GM19324 (cell line): ENCODE measurements at regions not wholly inside any gene's neighbourhood (a gene's known extent, or its start where the extent isn't known, plus 50 kb on each side); places are given as distances from the start of the nearest gene placed in this dataset.

Experiments
- ATAC-seq: cut with Tn5 transposase; IDR thresholded peaks from one replicate; pipeline ENCODE4 v1.9.1; 2021; ENCODE audit warnings: mild to moderate bottlenecking, moderate library complexity; ENCODE audit not compliant: unreplicated experiment, low FRiP score

DNA sequence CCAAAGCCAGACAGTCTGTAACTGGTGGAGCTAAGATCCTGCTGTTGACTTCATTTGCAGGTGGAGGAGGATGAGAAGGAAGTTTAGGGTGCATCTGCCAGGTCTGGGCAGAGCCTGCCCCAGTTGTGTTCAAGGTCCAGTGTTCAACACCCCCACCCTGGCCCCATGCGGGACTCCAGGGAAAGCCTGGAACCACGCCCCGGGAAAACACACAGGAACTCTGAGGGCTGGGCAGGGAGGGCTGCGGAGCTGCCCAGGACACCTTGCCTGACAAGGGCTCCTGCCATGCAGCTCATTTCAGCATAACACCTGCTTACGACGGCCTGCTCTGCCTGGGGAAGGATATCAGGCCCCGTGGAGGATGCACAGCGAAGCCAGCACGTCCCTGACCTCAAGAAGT is 286.3 kb downstream of the XXYLT1 start:
- no peak for ATAC-seq

DNA sequence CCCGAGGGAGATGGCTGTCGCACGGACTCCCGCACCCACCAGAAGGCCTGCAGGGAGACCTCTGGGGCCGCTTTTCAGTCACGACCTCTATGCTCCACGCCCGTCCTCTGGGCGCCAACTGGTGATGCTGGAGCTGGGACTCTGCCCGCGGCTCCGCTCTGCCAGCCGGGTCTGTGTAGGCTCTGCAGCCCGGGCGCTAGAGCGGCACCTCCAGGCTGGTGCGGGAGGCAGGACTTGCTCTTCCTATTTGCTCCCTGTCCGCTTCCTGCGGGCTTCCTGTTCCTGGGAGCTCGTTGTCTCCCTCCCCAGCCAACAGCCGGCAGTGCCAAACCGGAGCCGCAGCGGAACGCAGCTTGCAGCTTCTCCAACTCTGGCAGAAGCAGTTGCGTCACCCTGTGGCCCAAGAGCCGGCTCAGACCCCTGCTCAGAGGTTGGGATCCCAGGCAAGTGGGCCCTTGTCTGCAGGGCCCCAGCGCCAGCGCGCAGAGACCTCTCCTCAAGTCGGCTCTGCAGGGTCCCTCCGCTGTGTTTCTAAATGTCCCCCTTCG is 285.9 kb downstream of the XXYLT1 start:
- ATAC-seq, result no peak

- ATAC-seq, result no peak
Measured at GRCh38 chr3:194986208-194987043, 284.5 kb downstream of the XXYLT1 start.

DNA sequence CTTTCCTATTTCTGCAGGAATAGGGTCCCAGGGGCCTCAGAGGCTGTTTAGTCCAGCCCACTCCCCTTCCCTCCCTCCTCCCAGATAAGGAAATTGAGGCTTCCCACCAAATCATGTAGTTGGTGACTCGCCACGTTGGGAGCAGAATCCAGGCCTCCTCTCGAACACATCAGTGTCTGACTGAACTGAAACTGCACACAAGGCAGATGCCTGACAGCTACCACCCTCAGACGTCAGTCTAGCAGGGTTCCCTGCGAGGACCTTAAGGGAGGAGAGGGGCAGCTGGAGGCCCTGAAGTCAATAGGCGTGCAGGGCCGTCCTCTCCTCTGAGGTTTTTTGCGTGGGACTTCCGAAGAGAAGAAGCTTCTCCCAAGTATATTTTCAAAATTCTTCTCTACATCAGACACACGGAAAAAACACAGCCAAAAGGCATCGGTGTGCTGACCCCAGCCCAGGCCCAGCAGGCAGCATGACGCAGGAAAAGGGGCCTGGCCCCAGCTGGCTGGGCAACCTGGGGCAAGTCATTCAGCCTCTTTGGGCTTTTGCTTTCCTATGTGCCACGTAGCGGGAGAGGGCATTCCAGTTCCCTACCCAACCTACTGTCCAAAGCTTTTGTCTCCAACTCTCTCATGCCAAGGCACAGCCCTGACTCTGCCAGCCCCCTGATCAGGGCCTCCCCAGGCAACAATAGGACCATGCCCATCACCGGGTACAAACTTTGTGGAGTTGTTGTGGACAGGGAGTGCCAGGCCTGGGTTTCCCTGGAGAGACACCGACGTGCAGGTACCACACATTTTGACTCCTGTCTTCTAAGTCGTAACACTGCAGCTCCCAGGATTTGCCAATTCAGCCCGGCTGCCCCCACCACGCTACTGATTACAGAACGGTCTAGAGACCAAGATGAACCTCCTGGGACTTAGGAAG is 283.1 kb downstream of the XXYLT1 start:
- ATAC-seq, result no peak

DNA sequence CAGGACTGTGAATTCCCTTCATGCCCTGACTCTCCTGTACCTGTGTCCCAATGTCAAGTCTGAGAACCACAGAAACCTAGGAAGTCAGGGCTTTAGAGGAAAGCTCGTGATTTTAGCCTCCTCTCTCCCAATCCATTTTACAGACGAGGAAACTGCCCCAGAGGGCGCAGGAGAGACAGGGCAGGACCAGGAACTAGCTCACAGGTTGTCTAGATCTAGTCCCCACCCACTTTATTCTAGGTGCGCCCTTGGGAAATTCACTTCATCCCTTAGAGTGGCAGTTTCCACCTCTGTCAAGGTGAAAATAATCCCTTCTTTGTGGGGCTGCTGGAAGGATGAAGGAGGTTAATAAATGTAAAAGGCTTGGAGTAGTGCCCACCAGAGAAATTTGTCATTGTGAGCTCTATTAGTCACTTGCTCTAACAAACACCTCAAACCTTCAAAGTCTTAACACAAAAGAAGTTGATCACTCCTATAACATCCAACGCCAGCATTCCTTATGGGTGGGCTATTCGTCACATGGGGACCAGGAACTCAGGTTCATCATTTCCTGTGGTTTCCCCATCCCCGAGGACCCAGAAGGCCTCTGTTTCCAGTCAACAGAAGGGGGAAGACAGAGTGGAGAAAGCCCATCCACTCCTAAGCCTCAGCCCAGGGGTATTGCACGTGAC is 282.3 kb downstream of the XXYLT1 start:
- ATAC-seq, result no peak

DNA sequence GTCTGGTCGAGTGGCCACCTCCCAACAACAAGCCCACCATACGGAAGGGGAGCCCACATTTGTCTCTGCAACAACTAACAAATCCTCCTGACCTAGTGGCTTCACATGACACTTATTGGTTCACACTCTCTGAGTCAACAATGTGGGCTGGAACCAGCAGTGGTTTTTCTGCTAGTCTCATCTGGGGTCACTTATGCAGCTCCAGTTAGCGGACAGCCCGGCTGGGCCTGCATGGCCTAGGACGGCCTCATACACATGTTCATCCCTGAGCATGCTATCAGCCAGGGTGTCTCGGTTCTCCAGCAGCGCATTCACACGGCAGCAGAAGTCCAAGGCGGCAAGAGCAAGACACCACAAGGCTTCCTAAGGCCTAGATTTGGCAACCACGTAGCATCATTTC is 281.7 kb downstream of the XXYLT1 start:
- no peak for ATAC-seq

DNA sequence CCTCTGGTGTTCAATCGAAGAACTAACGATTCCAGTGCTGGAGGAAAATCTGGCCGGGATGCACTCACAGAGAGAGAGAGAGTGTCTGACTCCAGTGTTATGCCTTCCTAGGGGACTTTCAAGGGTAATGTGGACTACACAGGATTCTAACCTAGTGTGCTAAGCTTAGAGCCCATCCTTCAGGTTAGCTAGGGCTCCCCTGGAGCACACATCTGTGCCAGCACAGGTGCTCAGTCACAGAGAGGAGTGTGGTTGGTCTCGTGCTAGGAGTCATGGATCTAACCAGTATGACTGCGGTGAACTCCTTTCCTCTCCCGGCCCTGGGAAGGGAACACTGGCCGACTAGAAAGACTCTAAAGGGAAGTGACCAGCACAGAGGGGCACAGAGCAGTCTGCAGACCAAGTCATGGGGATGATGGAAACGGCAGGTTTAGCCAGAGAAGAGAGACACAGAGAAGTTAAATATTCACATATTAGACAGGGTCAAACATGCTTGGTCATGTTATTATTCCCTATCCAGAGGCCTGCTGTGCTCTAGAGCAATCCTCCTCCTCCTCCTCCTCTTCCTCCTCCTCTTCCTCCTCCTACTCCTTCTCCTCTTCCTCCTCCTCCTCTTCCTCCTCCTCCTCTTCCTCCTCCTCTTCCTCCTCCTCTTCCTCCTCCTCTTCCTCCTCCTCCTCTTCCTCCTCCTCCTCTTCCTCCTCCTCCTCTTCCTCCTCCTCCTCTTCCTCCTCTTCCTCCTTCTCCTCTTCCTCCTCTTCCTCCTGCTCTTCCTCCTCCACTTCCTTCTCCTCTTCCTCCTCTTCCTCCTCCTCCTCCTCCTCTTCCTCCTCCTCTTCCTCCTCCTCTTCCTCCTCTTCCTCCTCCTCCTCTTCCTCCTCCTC is 280.3 kb downstream of the XXYLT1 start:
- no peak for ATAC-seq

GRCh38 chr3:194991338-194991654 is 279.7 kb downstream of the XXYLT1 start:
- no peak for ATAC-seq

DNA sequence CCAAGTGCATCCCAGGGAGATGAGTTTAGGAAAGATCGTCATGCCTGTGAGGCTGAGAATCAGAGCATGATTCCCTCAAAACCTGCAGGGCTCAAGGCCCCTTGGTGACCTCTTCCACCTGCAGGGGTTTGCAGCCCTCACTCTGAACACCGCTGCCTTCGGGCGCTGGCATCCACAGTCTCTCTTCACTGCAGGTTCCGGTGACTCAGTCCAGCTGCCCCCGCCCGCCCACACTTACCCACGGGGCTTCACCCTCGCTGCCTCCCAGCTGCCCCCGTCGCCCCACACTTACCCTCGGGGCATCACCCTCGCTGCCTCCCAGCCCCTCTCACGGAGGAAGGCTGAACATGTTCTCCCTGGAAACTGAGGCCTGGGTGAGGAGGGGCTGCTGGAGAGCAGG is 277.1 kb downstream of the XXYLT1 start:
- ATAC-seq, result no peak

- ATAC-seq, result no peak
Measured at GRCh38 chr3:194994551-194994981, 276.4 kb downstream of the XXYLT1 start.

DNA sequence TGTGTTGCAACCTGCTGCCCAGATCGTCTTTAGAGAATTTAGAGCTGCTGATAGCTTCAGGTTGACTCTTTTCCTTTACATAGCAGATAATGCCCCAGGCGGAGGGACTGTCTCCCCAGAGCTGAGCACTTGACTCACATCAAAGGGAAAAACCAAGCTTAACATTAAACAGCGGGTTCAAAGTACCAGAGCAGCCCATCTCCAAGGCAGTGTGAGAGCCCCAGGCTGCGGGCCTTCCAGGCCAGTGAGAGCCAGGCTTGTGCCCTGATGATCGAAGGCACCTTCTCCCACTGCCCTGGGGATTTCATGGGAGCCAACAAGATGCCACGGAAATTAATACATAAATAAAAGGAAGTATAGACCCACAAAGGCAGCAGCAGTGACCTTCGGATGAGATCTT is 275.6 kb downstream of the XXYLT1 start:
- ATAC-seq, result no peak

DNA sequence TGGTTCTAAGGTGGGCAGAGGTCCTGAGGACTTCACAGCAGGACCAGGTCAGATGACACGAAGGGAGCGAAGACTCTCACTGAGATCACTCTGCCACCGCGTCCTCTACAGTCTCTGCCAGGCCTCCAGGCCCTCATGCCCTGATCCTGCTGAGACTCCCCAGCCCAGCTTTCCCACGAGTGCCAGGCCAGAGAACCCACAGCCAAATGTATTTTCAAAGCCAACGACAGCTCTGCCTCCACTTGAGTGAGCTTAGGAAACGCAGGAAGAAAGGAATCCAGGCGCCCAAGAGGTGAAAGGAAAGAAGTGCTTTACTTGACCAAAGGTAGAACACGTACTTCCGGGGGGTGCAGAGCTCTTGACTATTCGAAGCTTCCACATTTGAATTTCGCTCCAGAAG is 275.0 kb downstream of the XXYLT1 start:
- ATAC-seq, result no peak

- ATAC-seq, result no peak
Measured at GRCh38 chr3:194996746-194997145, 274.2 kb downstream of the XXYLT1 start.

DNA sequence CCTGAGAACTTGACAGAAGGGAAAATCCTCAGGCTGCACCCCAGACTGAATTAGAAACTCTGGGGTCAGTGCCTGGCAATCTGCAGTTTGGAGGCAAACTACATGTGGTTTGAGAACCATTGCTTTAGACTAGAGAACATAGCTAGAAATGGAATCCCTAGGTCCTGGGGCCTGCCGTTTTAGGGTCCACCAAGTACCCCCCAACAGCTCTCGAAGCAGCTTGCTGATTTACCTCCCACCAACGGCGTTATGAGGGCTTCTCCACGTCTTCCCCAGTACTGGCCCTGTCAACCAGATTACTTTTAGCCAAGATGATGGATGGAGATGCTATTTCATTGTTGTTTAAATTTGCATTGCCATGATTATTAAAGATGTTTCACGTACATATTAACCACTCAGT is 272.5 kb downstream of the XXYLT1 start:
- ATAC-seq, result no peak

DNA sequence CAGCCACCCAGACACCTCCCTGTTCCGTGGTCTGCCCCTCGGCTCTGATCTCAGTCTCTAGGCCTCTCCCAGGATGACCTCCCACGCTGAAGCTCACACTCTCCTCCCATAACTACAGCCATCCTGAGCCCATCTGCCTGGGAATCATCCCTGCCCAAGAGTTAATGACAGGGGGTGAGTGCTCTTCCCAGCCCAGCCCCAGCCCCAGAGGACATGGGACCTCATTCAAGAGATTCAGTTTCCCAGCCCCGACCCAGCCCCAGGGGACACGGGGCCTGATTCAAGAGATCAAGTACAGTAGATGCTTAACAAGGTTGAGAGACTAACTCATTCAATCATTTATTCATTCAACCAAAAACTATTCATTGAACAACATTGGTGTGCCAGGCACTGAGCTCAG is 272.0 kb downstream of the XXYLT1 start:
- ATAC-seq, result no peak

DNA sequence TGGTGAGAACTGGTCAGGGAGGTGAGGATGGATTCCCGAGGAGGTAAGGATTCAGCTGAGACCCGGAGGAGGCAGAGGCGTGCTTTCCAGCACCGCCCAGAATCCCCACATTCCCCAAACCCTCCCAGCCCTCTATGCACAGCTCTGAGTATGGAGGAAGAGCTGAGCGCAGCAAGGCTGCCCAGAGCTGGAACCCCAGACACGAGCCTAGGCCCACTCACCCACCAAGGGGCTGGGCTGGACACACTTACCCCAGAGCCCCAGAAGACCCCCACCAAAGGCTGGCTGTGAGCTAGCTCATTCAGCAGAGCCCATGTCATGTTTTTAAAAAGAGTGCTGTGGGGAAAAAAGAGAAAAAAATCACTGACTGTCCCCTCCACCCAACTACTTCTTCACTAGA is 271.5 kb downstream of the XXYLT1 start:
- no peak for ATAC-seq

- no peak for ATAC-seq
Measured at GRCh38 chr3:195001261-195001660, 269.7 kb downstream of the XXYLT1 start.

DNA sequence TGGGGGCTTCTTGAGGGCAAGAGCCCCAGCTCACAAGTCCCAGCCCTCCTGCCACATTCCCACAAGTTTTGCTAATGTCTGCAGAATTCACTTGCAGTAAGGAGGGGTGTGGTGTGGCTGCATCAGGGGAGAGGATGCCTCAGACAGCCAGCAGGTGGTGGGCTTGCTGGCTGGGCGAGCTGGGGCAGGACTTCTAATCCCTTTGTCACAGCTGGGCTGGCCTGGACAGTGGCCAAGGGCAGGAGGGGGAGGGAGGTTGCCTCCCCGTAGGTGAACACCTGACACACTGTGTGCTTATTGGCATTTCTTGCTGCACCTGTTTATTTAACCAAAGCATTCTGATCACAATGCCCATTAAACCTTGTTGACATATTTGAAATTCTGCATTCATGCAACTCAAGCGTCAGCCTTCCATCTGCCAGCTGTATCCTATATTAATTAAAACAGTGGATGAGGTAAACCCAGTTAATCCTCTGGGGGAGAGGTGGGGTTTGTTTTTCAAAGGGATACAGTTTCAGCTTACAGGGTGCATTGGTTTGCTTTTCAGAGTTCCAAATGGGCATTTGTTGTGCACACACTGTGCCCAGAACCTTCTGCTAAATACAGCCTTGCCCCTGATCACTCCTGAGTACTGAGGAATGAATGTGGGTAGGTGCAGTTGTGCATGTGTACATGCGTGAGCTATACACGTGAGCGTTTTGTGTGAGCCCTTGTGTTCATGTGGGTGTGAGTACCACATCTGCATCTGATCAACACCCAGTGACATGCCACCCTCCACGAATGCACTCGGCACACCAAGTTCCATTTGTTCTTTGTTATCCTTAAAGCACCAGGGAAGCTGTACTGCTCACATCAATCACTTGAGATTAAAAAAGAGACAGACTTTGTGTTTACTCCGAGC is 268.7 kb downstream of the XXYLT1 start:
- peak; percentile 58 for ATAC-seq
